ENCODE measurements at regions not wholly inside any gene's neighbourhood (a gene's known extent, or its start where the extent isn't known, plus 50 kb on each side); places are given as distances from the start of the nearest gene placed in this dataset.

DNA sequence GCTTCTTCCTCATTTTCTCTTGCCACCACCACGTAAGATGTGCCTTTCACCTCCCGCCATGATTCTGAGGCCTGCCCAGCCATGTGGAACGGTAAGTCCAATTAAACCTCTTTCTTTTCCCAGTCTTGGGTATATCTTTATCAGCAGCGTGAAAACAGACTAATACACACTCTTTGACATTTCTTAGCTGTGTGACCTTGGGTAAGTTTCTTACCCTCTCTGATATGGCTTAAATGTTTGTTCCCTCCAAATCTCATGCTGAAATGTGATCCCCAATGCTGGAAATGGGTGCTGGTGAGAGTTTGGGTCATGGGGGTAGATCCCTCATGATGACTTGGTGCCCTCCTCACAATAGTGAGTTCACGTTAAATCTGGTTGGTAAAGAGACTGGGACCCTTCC, 188.8 kb upstream of the IRX4 start:
- TF ChIP-seq, protein P1, sequence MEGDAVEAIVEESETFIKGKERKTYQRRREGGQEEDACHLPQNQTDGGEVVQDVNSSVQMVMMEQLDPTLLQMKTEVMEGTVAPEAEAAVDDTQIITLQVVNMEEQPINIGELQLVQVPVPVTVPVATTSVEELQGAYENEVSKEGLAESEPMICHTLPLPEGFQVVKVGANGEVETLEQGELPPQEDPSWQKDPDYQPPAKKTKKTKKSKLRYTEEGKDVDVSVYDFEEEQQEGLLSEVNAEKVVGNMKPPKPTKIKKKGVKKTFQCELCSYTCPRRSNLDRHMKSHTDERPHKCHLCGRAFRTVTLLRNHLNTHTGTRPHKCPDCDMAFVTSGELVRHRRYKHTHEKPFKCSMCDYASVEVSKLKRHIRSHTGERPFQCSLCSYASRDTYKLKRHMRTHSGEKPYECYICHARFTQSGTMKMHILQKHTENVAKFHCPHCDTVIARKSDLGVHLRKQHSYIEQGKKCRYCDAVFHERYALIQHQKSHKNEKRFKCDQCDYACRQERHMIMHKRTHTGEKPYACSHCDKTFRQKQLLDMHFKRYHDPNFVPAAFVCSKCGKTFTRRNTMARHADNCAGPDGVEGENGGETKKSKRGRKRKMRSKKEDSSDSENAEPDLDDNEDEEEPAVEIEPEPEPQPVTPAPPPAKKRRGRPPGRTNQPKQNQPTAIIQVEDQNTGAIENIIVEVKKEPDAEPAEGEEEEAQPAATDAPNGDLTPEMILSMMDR (conservative IDR thresholded peaks at IDR 0.05; ENCODE audit: low read depth, low read length) = no peak
- TF ChIP-seq EZH2phosphoT487 (IDR thresholded peaks at IDR 0.05; ENCODE audit: borderline replicate concordance, low read length) (no peak), EZH2 (IDR thresholded peaks at IDR 0.05; ENCODE audit: low read length, unreplicated experiment) (no peak)
